ENCODE measurements at regions not wholly inside any gene's neighbourhood (a gene's known extent, or its start where the extent isn't known, plus 50 kb on each side); places are given as distances from the start of the nearest gene placed in this dataset.

DNA sequence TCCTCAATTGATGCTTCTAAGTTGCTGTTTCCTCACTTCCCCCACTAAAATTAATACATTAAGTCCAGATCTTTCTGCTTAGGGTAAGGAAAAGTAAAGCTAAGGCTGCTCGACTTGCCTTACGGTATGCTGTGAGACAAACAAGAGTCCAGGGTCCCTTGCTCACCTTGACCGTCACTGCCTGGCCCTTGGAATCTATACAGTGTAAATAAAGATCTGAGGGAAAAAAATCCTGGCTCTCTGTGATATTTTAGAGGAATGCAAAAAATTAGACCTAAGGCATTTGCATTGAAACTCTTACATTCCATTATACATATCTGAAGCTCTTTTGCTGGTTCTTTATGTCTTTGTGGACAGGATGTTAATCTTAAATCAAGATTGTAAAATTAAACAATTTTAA, 129.6 kb upstream of the HCCS start:
- Histone ChIP-seq H3K27me3 (ENCODE audit: control insufficient read depth, insufficient read depth, low read length) (no peaks in the 10 kb centered on the region), H3K9ac (ENCODE audit: low read length in 3 of 3) (no peak overlapping the region), H3K4me3 (ENCODE audit: low read length in 3 of 3) (no peak overlapping the region), H3K9me3 (ENCODE audit: control insufficient read depth in 2 of 3, insufficient read depth in 1 of 3, low read length in 3 of 3) (no peaks in the 10 kb centered on the region), H3K36me3 (ENCODE audit: control insufficient read depth in 2 of 3, insufficient read depth in 3 of 3, low read length in 3 of 3) (no peaks in the 10 kb centered on the region), H3K4me1 (ENCODE audit: control insufficient read depth in 2 of 3, insufficient read depth in 2 of 3, low read depth in 1 of 3, low read length in 3 of 3) (no peaks in the 10 kb centered on the region), H3K27ac (ENCODE audit: low read depth in 2 of 2, low read length in 2 of 2) (no peak overlapping the region)
- no peak for TF ChIP-seq CTCF (IDR thresholded peaks at IDR 0.05; ENCODE audit: borderline replicate concordance, extremely low read depth, insufficient read depth)
- intact Hi-C loops (cut with DNase I), result no loop called here
- no peak for DNase-seq
- no peak for FAIRE-seq

DNA sequence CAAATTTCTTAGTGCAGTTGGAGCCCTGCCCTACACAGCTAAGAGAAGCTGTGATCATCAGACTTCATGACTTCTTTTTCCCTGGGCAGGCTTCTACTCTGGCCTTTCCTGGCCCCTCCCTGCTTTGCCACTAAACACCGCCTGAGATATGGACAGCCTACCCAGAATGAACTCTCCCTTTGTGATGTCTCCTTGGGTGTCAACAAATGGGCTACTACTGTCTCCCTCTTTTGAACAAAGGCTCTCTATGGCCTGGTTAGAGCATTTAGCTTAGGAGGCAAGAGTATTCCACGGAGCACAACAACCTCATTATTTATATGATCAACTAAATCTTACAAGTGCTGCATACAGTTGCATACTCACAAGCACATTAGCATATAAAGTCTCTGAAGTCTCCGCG, 127.6 kb upstream of the HCCS start:
- Histone ChIP-seq H3K27me3 (ENCODE audit: control insufficient read depth, insufficient read depth, low read length) (no peaks in the 10 kb centered on the region), H3K4me1 (ENCODE audit: control insufficient read depth in 2 of 3, insufficient read depth in 2 of 3, low read depth in 1 of 3, low read length in 3 of 3) (no peaks in the 10 kb centered on the region), H3K36me3 (ENCODE audit: control insufficient read depth in 2 of 3, insufficient read depth in 3 of 3, low read length in 3 of 3) (no peaks in the 10 kb centered on the region), H3K27ac (ENCODE audit: low read depth in 2 of 2, low read length in 2 of 2) (no peak overlapping the region), H3K9ac (ENCODE audit: low read length in 3 of 3) (no peak overlapping the region), H3K9me3 (ENCODE audit: control insufficient read depth in 2 of 3, insufficient read depth in 1 of 3, low read length in 3 of 3) (no peaks in the 10 kb centered on the region), H3K4me3 (ENCODE audit: low read length in 3 of 3) (no peak overlapping the region)
- intact Hi-C loops (cut with DNase I), result no loop called here
- TF ChIP-seq CTCF (IDR thresholded peaks at IDR 0.05; ENCODE audit: borderline replicate concordance, extremely low read depth, insufficient read depth), result no peak
- FAIRE-seq (no peak), DNase-seq (no peak)

GRCh38 chrX:10984213-10984612, 126.9 kb upstream of the HCCS start:
- H3K4me3 ChIP-seq (ENCODE audit: low read length in 3 of 3), result no peak overlapping the region
- FAIRE-seq (no peak), DNase-seq (peak in 3 of 5 donors; percentile 23 to 51 (median 33))
- intact Hi-C loops (cut with DNase I), result no loop called here
- H3K9ac ChIP-seq (ENCODE audit: low read length in 3 of 3), result no peak overlapping the region
- H3K27me3 ChIP-seq (ENCODE audit: control insufficient read depth, insufficient read depth, low read length), result no peaks in the 10 kb centered on the region
- H3K27ac ChIP-seq (ENCODE audit: low read depth in 2 of 2, low read length in 2 of 2), result no peak overlapping the region
- no peak for TF ChIP-seq CTCF (IDR thresholded peaks at IDR 0.05; ENCODE audit: borderline replicate concordance, extremely low read depth, insufficient read depth)
- H3K9me3 ChIP-seq (ENCODE audit: control insufficient read depth in 2 of 3, insufficient read depth in 1 of 3, low read length in 3 of 3), result no peaks in the 10 kb centered on the region
- no peaks in the 10 kb centered on the region for H3K36me3 ChIP-seq (ENCODE audit: control insufficient read depth in 2 of 3, insufficient read depth in 3 of 3, low read length in 3 of 3)
- no peaks in the 10 kb centered on the region for H3K4me1 ChIP-seq (ENCODE audit: control insufficient read depth in 2 of 3, insufficient read depth in 2 of 3, low read depth in 1 of 3, low read length in 3 of 3)

DNA sequence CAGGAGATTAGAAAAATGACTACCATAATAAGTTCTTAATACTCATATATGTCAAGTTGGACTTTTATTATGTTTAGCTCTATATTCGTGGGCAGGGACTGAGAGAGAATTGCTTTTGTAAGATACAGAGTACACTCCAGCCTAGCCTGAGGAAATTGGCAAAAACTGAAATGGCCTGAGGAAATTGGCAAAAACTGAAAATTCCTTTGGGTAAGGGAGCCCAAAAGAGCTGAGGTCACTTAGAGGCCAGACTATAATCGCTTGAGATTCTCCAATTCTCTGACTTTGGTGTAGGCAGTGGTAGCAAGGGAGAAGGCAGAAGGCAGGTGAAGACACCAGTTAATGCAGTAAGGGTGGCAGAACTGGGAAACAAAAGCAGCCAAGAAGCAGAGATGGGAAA, 124.5 kb upstream of the HCCS start:
- no peak for FAIRE-seq
- H3K9me3 ChIP-seq (ENCODE audit: control insufficient read depth in 2 of 3, insufficient read depth in 1 of 3, low read length in 3 of 3), result no peaks in the 10 kb centered on the region
- no peak for TF ChIP-seq CTCF (IDR thresholded peaks at IDR 0.05; ENCODE audit: borderline replicate concordance, extremely low read depth, insufficient read depth)

More for the DNA sequence above, 124.5 kb upstream of the HCCS start:
- intact Hi-C loops (cut with DNase I), result no loop called here
- Histone ChIP-seq H3K27me3 (ENCODE audit: control insufficient read depth, insufficient read depth, low read length) (no peaks in the 10 kb centered on the region), H3K4me3 (ENCODE audit: low read length in 3 of 3) (no peak overlapping the region), H3K9ac (ENCODE audit: low read length in 3 of 3) (no peak overlapping the region), H3K4me1 (ENCODE audit: control insufficient read depth in 2 of 3, insufficient read depth in 2 of 3, low read depth in 1 of 3, low read length in 3 of 3) (no peaks in the 10 kb centered on the region), H3K27ac (ENCODE audit: low read depth in 2 of 2, low read length in 2 of 2) (no peak overlapping the region), H3K36me3 (ENCODE audit: control insufficient read depth in 2 of 3, insufficient read depth in 3 of 3, low read length in 3 of 3) (no peaks in the 10 kb centered on the region)
- DNase-seq, result no peak

Measured in kidney (tissue), 13 donors.